Neuronal stem cell (in vitro differentiated cells): ENCODE measurements at regions not wholly inside any gene's neighbourhood (a gene's known extent, or its start where the extent isn't known, plus 50 kb on each side); places are given as distances from the start of the nearest gene placed in this dataset.

Source experiments
- DNase-seq: peaks from one replicate; pipeline ENCODE4 v3.0.0-alpha.2; 2013; ENCODE audit warnings: low spot score
- H2AFZ ChIP-seq: one replicate; pipeline ENCODE4 v1.6.1; 2013; ENCODE audit warnings: mild to moderate bottlenecking, low read length, inconsistent platforms
- H2AK5ac ChIP-seq: 2 replicates; pipeline ENCODE4 v1.6.1; 2013; ENCODE audit warnings: low read depth, mild to moderate bottlenecking, inconsistent platforms, low read length, moderate library complexity, mixed read lengths
- H2BK120ac ChIP-seq: 2 replicates; pipeline ENCODE4 v1.6.1; 2013; ENCODE audit warnings: low read depth, mild to moderate bottlenecking, inconsistent platforms, low read length, moderate library complexity, mixed read lengths
- H2BK12ac ChIP-seq: one replicate; pipeline ENCODE4 v1.6.1; 2013; ENCODE audit warnings: low read length, inconsistent platforms
- H2BK15ac ChIP-seq: 2 replicates; pipeline ENCODE4 v1.6.1; 2013; ENCODE audit warnings: mild to moderate bottlenecking, low read length, inconsistent platforms, mixed read lengths
- H2BK5ac ChIP-seq: one replicate; pipeline ENCODE4 v1.6.1; 2013; ENCODE audit warnings: inconsistent platforms, mild to moderate bottlenecking, low read length, moderate library complexity
- H3K14ac ChIP-seq: one replicate; pipeline ENCODE4 v1.6.1; 2013; ENCODE audit warnings: low read length, inconsistent platforms
- H3K18ac ChIP-seq: 2 replicates; pipeline ENCODE4 v1.6.1; 2013; ENCODE audit warnings: low read length, inconsistent platforms
- H3K23ac ChIP-seq: 2 replicates; pipeline ENCODE4 v1.6.1; 2013; ENCODE audit warnings: low read depth, mild to moderate bottlenecking, mixed read lengths, low read length, inconsistent platforms; ENCODE audit not compliant: poor library complexity
- H3K27ac ChIP-seq: replicated peaks from 3 replicates; pipeline ENCODE4 v1.5.1; 2013; ENCODE audit warnings: low read length, inconsistent platforms
- H3K27me3 ChIP-seq, 3 experiments: 2 replicates each; pipeline ENCODE4 v1.6.1; 2013; ENCODE audit warnings: low read length in 3 of 3, mild to moderate bottlenecking in 2 of 3, inconsistent platforms in 1 of 3, low read depth in 1 of 3, mixed read lengths in 1 of 3, moderate library complexity in 1 of 3; ENCODE audit not compliant: control insufficient read depth in 3 of 3, insufficient read depth in 3 of 3
- H3K36me3 ChIP-seq, 2 donors: replicated peaks in 1 of 2; 2 replicates each; pipeline ENCODE4 v1.6.1; 2013; ENCODE audit warnings: low read length in 2 of 2; ENCODE audit not compliant: control insufficient read depth in 2 of 2, insufficient read depth in 2 of 2
- H3K4ac ChIP-seq: 2 replicates; pipeline ENCODE4 v1.6.1; 2013; ENCODE audit warnings: inconsistent platforms, mild to moderate bottlenecking, low read length, moderate library complexity
- H3K4me1 ChIP-seq, 2 donors: 1 replicate in 1 of 2; 2 replicates in 1 of 2; pipeline ENCODE4 v1.6.1; 2013; ENCODE audit warnings: low read length in 2 of 2, low read depth in 1 of 2; ENCODE audit not compliant: control insufficient read depth in 2 of 2, insufficient read depth in 1 of 2
- H3K4me2 ChIP-seq: one replicate; pipeline ENCODE4 v1.6.1; 2013; ENCODE audit warnings: mild to moderate bottlenecking, low read length, inconsistent platforms; ENCODE audit not compliant: insufficient read depth, poor library complexity, severe bottlenecking
- H3K4me3 ChIP-seq, 2 donors: 2 replicates each; pipeline ENCODE4 v1.5.1; 2013; ENCODE audit warnings: low read length in 2 of 2, mild to moderate bottlenecking in 2 of 2, inconsistent platforms in 1 of 2, moderate library complexity in 1 of 2
- H3K79me1 ChIP-seq: one replicate; pipeline ENCODE4 v1.6.1; 2013; ENCODE audit warnings: low read depth, mild to moderate bottlenecking, inconsistent platforms, low read length, moderate library complexity
- H3K9ac ChIP-seq: one replicate; pipeline ENCODE4 v1.6.1; 2013; ENCODE audit warnings: mild to moderate bottlenecking, low read depth, low read length, inconsistent platforms; ENCODE audit not compliant: poor library complexity
- H3K9me3 ChIP-seq, 2 donors: replicated peaks in 1 of 2; 2 replicates each; pipeline versions ENCODE3 to v1.6.1; 2013; ENCODE audit warnings: low read length in 2 of 2, mild to moderate bottlenecking in 2 of 2, inconsistent platforms in 1 of 2, low read depth in 1 of 2, mixed read lengths in 1 of 2, moderate library complexity in 1 of 2; ENCODE audit not compliant: control insufficient read depth in 2 of 2, insufficient read depth in 1 of 2
- H4K8ac ChIP-seq: one replicate; pipeline ENCODE4 v1.6.1; 2013; ENCODE audit warnings: low read depth, mild to moderate bottlenecking, inconsistent platforms, low read length, moderate library complexity
- H4K91ac ChIP-seq: one replicate; pipeline ENCODE4 v1.6.1; 2013; ENCODE audit warnings: low read length, low read depth, mild to moderate bottlenecking, inconsistent platforms; ENCODE audit not compliant: poor library complexity
- whole genome bisulfite sequencing, 2 donors: extraction: QIAGEN DNeasy Blood & Tissue Kit; methylation state at CpG; one replicate each; pipeline ENCODE4 v1.1.7; 2013; ENCODE audit warnings: missing lambda C conversion rate in 2 of 2, mixed read lengths in 1 of 2; ENCODE audit not compliant: insufficient read length in 2 of 2, insufficient replicate concordance in 1 of 2; ENCODE audit errors: extremely low coverage in 2 of 2; 5-methylcytosine and 5-hydroxymethylcytosine counted together

DNA sequence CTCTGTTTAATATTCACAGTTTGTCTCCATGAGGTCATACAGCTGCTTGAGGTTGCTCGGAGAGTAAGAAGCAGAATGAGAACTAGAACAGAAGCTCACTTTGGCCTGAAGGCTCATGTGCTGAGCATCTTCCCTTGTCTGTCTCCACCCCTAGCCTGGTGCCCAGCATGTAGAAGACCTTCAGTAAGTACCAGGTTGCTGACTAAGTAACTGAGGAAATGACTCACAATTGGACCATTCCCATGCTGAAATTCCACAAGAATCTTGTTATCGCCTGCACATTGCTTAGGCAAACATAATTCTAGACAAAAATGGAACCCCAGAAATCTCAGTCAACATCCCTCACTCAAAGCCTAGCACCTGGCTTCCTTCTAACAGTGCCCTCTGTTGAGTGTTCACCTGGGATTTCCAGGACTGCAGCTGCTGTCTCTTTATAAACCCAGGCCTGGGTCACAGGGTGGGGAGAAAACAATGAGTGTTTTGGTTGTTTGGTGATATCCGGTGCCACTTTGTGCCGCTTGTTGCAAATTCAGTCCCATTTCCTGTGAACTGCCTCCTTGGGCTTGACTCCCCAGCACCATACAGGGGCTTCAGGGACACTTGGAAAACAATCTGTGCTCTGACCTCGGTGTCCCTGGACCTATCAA is 406.8 kb downstream of the ETS1 start:
- DNase-seq = no peak
- Histone ChIP-seq H3K9me3 (peaks cover 0 to 5% of the 10 kb centered on the region in 2 donors), H2BK15ac (no peak overlapping the region), H3K27me3 (no peaks in the 10 kb centered on the region), H4K8ac (no peak overlapping the region), H3K14ac (no peak overlapping the region), H4K91ac (no peak overlapping the region), H2BK12ac (no peak overlapping the region), H2AFZ (peak overlapping the region; percentile 51), H2BK120ac (no peak overlapping the region), H3K4me1 (peaks cover 0 to 5% of the 10 kb centered on the region in 2 donors), H2BK5ac (no peak overlapping the region), H3K4me3 (no peak overlapping the region), H3K9ac (no peak overlapping the region), H3K36me3 (no peaks in the 10 kb centered on the region), H3K27ac (no peak overlapping the region), H3K23ac (no peak overlapping the region), H3K79me1 (no peaks in the 10 kb centered on the region), H2AK5ac (no peak overlapping the region), H3K4ac (no peak overlapping the region), H3K18ac (no peak overlapping the region), H3K4me2 (no peak overlapping the region)
- WGBS, 2 donors = no CpG with 5 or more reads among the region's 5 CpGs

DNA sequence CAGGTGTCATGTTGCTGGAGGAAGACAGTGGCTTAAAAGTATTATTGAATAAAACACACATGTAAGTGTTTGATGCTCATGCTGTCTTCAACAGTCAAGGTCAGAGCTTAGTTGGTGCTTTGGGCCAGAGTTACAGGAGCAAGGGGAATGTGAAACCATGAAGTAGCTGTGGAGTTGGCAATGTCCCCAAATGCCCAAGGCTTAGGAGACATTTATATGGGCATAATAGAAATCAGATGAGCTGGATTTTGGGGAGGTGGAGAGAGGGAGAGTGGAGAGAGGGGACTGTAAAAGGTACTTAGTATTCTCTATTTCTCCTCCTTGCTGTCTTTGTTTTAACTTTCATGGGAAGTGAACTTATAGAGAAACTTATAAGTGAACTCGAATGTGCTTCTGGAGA is 407.8 kb downstream of the ETS1 start:
- H2BK120ac ChIP-seq = no peak overlapping the region
- H3K36me3 ChIP-seq = no peaks in the 10 kb centered on the region
- H4K91ac ChIP-seq = no peak overlapping the region
- H4K8ac ChIP-seq = no peak overlapping the region
- peaks cover 2 to 14% of the 10 kb centered on the region in 2 donors for H3K4me1 ChIP-seq
- H3K4ac ChIP-seq = no peak overlapping the region
- H3K23ac ChIP-seq = no peak overlapping the region
- H3K27me3 ChIP-seq = no peaks in the 10 kb centered on the region
- H2BK15ac ChIP-seq = no peak overlapping the region
- H3K4me2 ChIP-seq = no peak overlapping the region
- H3K18ac ChIP-seq = no peak overlapping the region
- H3K27ac ChIP-seq = no peak overlapping the region
- H2AFZ ChIP-seq = no peak overlapping the region
- H2BK5ac ChIP-seq = no peak overlapping the region
- no peak overlapping the region for H3K14ac ChIP-seq
- H3K9me3 ChIP-seq = no peaks in the 10 kb centered on the region
- no peak overlapping the region for H3K9ac ChIP-seq
- H2AK5ac ChIP-seq = no peak overlapping the region
- H3K4me3 ChIP-seq = no peak overlapping the region
- no peak overlapping the region for H2BK12ac ChIP-seq
- no CpG with 5 or more reads among the region's 1 CpG for WGBS, 2 donors
- no peak for DNase-seq
- H3K79me1 ChIP-seq = no peaks in the 10 kb centered on the region

DNA sequence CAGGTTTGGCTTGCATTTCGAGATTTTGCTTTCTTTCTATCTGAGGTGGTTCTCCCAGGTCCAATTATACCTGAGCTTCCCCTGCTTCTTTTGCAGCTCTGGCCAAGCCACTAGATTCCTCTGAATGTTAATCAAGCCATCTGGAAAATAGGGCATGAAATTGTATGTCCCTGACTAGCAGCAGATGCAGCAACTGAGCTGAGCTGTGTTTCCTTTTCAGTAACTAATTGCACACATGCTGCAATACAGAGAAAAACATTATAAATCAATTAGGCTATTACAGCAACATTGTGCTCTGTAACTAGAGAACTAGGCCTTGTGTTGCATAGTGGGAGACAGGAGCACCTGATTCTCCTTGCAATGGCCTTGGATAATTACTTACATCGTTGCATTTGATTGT is 408.3 kb downstream of the ETS1 start:
- Histone ChIP-seq H2BK12ac (no peak overlapping the region), H2AFZ (no peak overlapping the region), H4K8ac (no peak overlapping the region), H3K9ac (no peak overlapping the region), H3K4me2 (no peak overlapping the region), H2BK5ac (no peak overlapping the region), H3K23ac (no peak overlapping the region), H3K4me3 (no peak overlapping the region), H3K27ac (no peak overlapping the region), H3K4ac (no peak overlapping the region), H3K14ac (no peak overlapping the region), H2BK120ac (no peak overlapping the region), H4K91ac (no peak overlapping the region), H3K27me3 (no peaks in the 10 kb centered on the region), H3K9me3 (no peaks in the 10 kb centered on the region), H3K79me1 (no peaks in the 10 kb centered on the region), H3K18ac (no peak overlapping the region), H2BK15ac (no peak overlapping the region), H2AK5ac (no peak overlapping the region), H3K36me3 (no peaks in the 10 kb centered on the region), H3K4me1 (peaks cover 2 to 19% of the 10 kb centered on the region in 2 donors)
- no peak for DNase-seq
- WGBS, 2 donors = no CpG with 5 or more reads among the region's 2 CpGs

DNA sequence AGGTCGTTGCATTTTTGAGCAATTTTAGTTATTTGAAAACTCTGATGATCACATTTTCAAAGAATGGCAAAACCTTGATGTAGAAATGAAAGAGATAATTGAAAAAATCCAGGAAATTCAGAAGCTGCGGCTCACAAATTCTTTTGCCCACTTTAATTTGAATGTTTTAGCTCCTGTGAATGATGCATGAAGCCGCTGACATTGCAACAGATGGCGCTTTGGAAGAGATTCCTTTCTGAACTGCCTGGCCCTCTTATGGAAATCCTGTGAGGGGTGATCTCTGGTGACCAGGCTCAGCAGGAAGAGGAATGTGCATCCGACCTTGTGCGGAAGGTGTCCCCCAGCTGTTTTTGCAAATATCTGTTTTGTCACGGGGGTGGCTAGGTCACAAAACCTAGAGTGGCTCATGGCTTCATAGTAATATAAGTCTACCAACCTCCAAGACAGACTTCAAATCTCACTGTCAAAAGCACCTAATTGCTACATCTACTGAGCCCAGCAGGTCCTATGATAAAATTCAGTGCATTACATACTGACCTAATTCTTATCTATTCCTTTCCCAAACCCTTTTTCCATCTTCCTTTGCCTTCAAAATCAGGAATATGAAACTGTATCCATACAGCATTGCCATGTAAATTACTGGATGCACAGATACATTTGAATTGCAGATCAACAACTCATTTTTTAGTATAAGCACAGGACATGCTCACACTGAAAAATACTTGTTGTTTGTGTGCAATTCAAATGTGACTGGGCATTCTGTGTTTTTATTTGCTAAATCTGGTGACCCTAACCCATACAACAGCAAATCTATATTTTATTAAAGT is 412.7 kb downstream of the ETS1 start:
- Histone ChIP-seq H3K9me3 (no peaks in the 10 kb centered on the region), H3K4me2 (no peak overlapping the region), H2BK5ac (no peak overlapping the region), H2BK12ac (no peak overlapping the region), H3K23ac (no peak overlapping the region), H3K27ac (no peak overlapping the region), H3K9ac (no peak overlapping the region), H4K8ac (no peak overlapping the region), H3K14ac (no peak overlapping the region), H2AK5ac (no peak overlapping the region), H4K91ac (no peak overlapping the region), H3K27me3 (no peaks in the 10 kb centered on the region), H3K4me1 (peaks cover 2 to 17% of the 10 kb centered on the region in 2 donors), H2BK120ac (no peak overlapping the region), H2AFZ (peak overlapping the region; percentile 67), H3K4ac (no peak overlapping the region), H3K18ac (no peak overlapping the region), H2BK15ac (no peak overlapping the region), H3K79me1 (no peaks in the 10 kb centered on the region), H3K36me3 (no peaks in the 10 kb centered on the region), H3K4me3 (no peak overlapping the region)
- DNase-seq = no peak
- no CpG with 5 or more reads among the region's 7 CpGs for WGBS, 2 donors
